ENCODE measurements at regions not wholly inside any gene's neighbourhood (a gene's known extent, or its start where the extent isn't known, plus 50 kb on each side); places are given as distances from the start of the nearest gene placed in this dataset.

DNA sequence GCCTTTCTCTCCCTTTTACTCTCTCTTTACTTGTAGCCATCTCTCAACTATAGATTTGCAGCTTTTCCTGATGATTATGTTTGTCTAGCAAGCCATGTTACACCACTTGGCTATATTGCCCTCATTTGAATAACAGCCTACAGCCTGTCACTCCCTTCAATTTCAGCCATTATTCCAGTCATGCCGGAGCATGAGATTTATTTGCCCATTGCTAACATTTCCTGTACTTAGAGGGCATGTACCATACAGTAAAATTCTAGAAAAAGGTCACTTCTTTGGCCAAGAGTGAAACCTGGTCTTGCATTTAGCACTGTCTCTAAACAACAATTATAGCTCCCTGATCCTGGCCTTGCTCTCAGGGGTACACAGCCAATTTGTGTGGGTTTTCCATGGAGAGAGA lies 221.7 kb upstream of the TMC3 start:
- TF ChIP-seq ZFX (IDR thresholded peaks at IDR 0.05; ENCODE audit: borderline replicate concordance): no peak
- TF ChIP-seq CTCF (IDR thresholded peaks at IDR 0.05): no peak
- no peak overlapping the region for H3K27ac ChIP-seq

GRCh38 chr15:81589671-81590070 lies 215.7 kb upstream of the TMC3 start:
- TF ChIP-seq ZFX (IDR thresholded peaks at IDR 0.05; ENCODE audit: borderline replicate concordance) (no peak), CTCF (IDR thresholded peaks at IDR 0.05) (no peak)
- H3K27ac ChIP-seq: no peak overlapping the region

DNA sequence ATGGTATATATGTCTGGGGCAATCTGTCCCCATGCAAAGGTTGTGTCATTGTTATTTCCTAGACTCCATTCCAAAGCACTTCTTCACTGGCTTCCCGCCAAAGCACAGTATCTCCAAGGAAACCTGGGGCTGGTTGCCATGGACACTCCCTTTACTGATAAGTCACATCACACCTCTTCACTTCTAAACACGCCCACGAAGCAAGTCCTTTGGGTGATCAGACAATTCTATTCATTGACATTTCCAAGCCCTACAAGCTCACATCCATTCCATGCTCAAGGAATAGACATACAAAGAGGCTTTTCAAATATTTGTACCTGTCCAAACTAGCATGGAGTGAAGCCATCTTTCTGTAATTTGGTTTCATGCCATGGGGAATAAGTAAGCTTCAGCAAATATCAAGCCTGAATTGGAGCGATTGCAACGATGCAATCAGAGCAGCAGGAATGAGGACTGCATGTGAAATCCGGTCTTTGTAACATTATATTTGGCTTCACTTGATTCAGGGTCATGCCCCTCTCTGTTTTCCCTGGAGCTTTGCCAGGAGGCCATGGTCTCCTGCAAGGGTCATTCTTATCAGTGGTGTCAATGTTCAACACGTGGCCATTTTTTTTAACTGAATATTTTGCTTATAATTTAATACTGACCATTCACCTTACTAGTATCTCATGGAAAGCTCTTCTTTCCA lies 201.6 kb upstream of the TMC3 start:
- TF ChIP-seq CTCF (IDR thresholded peaks at IDR 0.05): no peak
- TF ChIP-seq ZFX (IDR thresholded peaks at IDR 0.05; ENCODE audit: borderline replicate concordance): no peak
- H3K27ac ChIP-seq: no peak overlapping the region

- TF ChIP-seq CTCF (IDR thresholded peaks at IDR 0.05) (no peak), ZFX (IDR thresholded peaks at IDR 0.05; ENCODE audit: borderline replicate concordance) (no peak)
- H3K27ac ChIP-seq: no peak overlapping the region
These were observed 199.2 kb upstream of the TMC3 start for GRCh38 chr15:81573098-81573746.

DNA sequence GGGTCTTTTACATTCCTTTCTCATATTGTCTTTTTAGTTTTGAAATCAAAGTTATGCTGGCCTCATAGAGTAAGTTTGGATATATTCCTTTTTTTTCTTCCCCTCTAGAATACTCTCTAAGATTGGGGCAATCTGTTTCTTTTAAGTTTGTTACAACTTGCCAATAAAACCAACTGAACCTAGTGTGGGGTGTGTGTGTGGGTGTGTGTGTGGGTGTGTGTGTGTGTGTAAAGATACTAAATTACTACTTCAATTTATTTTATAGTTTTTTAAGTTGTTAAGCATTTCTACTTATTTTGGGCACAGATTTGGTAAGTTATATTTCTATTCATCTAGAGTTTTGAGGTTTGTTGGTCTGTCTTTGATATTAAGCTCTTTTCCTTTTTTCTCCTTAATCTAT lies 198.2 kb upstream of the TMC3 start:
- TF ChIP-seq ZFX (IDR thresholded peaks at IDR 0.05; ENCODE audit: borderline replicate concordance): no peak
- no peak for TF ChIP-seq CTCF (IDR thresholded peaks at IDR 0.05)
- H3K27ac ChIP-seq: no peak overlapping the region

DNA sequence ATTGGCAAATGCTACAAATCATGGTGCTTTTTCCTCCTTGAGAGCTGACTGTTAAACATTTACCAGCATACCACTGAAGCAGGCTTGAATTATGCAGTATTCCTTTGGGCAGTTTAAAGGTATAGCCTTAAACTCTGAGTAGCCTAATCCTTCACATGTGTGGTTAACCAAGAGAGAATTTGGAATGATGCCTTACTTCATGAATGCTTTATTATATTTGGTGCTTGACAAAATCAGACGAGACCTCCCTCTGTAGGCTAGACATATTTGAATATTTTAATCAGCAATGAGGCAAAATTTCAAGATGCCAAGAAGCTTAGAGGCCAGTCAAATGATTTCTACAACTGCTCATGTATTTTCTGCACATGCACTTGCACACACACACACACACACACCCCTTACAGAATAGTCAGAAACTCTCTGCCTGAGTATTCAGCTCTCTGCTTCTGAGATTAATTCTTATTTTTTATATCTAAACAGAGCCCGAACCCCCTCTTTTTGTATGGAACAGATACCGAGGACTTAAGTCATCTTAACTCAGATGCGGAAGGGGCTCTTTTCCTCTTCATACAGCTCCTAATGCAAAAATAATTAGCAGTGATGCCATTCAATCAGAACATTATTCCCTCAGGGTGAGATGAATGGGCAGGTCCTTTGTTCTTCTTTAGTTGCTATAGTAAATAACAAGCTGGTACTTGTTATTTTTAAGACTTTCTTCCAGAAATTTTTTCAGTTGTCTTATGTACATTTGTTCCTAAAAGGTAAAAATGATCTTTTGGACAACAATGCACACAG lies 195.5 kb upstream of the TMC3 start:
- no peak overlapping the region for H3K27ac ChIP-seq
- TF ChIP-seq ZFX (IDR thresholded peaks at IDR 0.05; ENCODE audit: borderline replicate concordance) (no peak), CTCF (IDR thresholded peaks at IDR 0.05) (no peak)

GRCh38 chr15:81567924-81568323 lies 193.9 kb upstream of the TMC3 start:
- H3K27ac ChIP-seq: no peak overlapping the region
- no peak for TF ChIP-seq CTCF (IDR thresholded peaks at IDR 0.05)
- no peak for TF ChIP-seq ZFX (IDR thresholded peaks at IDR 0.05; ENCODE audit: borderline replicate concordance)
